ENCODE measurements at regions not wholly inside any gene's neighbourhood (a gene's known extent, or its start where the extent isn't known, plus 50 kb on each side); places are given as distances from the start of the nearest gene placed in this dataset.

DNA sequence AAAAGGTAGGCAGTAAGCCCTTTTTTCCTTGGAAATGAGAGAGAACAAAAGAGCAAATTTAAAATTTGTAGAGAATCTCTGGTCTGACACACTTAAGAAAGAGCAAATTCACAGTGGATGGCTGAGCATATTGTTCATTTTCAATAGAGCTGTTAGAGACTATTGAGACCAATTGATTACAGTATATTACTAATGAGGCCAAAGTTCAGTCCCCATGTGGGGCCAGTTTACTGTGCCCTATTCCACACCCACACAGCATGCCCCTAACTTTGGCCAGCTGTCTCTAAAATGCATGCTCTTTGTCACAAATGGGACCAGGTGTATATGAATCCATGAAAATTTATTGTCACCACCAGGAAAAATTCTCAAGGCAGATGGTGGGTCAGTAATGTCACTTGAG lies 470.5 kb downstream of the PCDH7 start:
- no peak for TF ChIP-seq EZH2phosphoT487 (IDR thresholded peaks at IDR 0.05; ENCODE audit: borderline replicate concordance)
- TF ChIP-seq, protein P1, sequence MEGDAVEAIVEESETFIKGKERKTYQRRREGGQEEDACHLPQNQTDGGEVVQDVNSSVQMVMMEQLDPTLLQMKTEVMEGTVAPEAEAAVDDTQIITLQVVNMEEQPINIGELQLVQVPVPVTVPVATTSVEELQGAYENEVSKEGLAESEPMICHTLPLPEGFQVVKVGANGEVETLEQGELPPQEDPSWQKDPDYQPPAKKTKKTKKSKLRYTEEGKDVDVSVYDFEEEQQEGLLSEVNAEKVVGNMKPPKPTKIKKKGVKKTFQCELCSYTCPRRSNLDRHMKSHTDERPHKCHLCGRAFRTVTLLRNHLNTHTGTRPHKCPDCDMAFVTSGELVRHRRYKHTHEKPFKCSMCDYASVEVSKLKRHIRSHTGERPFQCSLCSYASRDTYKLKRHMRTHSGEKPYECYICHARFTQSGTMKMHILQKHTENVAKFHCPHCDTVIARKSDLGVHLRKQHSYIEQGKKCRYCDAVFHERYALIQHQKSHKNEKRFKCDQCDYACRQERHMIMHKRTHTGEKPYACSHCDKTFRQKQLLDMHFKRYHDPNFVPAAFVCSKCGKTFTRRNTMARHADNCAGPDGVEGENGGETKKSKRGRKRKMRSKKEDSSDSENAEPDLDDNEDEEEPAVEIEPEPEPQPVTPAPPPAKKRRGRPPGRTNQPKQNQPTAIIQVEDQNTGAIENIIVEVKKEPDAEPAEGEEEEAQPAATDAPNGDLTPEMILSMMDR (conservative IDR thresholded peaks at IDR 0.05; ENCODE audit: low read length), result no peak
- Histone ChIP-seq H3K27me3 (ENCODE audit: insufficient read depth, low read length, poor library complexity, severe bottlenecking) (no peaks in the 10 kb centered on the region), H3K79me2 (ENCODE audit: insufficient read depth, low read length) (no peaks in the 10 kb centered on the region), H3K4me2 (ENCODE audit: low read depth, low read length, poor library complexity, severe bottlenecking) (no peak overlapping the region), H3K9me3 (ENCODE audit: insufficient read depth, low read depth, low read length) (peaks cover 4% of the 10 kb centered on the region; the same call in 1 of the 2 replicates), H3K36me3 (ENCODE audit: insufficient read depth, low read length) (no peaks in the 10 kb centered on the region), H3F3A (ENCODE audit: low read depth) (no peaks in the 10 kb centered on the region), H3K9ac (ENCODE audit: low read depth, low read length, poor library complexity, severe bottlenecking) (no peak overlapping the region), H3K9me2 (replicated peaks; ENCODE audit: low read depth, low read length) (no peaks in the 10 kb centered on the region), H3K4me3 (ENCODE audit: low read length, poor library complexity, severe bottlenecking) (no peak overlapping the region), H2AFZ (ENCODE audit: low read length) (no peak overlapping the region), H4K20me1 (ENCODE audit: insufficient read depth, low read length, poor library complexity, severe bottlenecking) (no peaks in the 10 kb centered on the region), H3K4me1 (ENCODE audit: insufficient read depth, low read length, poor library complexity, severe bottlenecking) (no peaks in the 10 kb centered on the region)

DNA sequence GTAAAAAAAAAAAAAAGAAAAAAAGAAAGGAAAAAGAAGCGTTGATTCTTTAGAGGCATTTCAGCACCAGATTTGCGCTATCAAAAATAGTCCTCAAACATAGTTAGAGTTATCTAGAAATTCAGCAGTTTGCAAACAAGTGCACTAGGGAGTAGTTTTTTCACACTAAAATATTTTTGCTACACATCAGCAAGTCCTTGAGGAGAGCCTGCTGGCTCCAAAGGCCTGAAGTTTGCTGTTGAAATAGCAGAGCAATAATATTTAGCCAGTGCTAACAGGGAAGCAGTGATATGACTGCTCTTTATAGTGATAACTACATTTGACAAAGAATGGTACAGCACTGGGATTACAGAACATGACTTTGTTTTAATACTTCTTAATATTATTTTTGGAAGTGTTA lies 472.2 kb downstream of the PCDH7 start:
- Histone ChIP-seq H3K4me2 (ENCODE audit: low read depth, low read length, poor library complexity, severe bottlenecking) (no peak overlapping the region), H3K79me2 (ENCODE audit: insufficient read depth, low read length) (no peaks in the 10 kb centered on the region), H3K4me1 (ENCODE audit: insufficient read depth, low read length, poor library complexity, severe bottlenecking) (no peaks in the 10 kb centered on the region), H3K36me3 (ENCODE audit: insufficient read depth, low read length) (no peaks in the 10 kb centered on the region), H3K9ac (ENCODE audit: low read depth, low read length, poor library complexity, severe bottlenecking) (no peak overlapping the region), H3K4me3 (ENCODE audit: low read length, poor library complexity, severe bottlenecking) (no peak overlapping the region), H3K9me2 (replicated peaks; ENCODE audit: low read depth, low read length) (no peaks in the 10 kb centered on the region), H3K9me3 (ENCODE audit: insufficient read depth, low read depth, low read length) (peaks cover 2% of the 10 kb centered on the region; the same call in 1 of the 2 replicates), H2AFZ (ENCODE audit: low read length) (no peak overlapping the region), H3F3A (ENCODE audit: low read depth) (no peaks in the 10 kb centered on the region), H3K27me3 (ENCODE audit: insufficient read depth, low read length, poor library complexity, severe bottlenecking) (no peaks in the 10 kb centered on the region), H4K20me1 (ENCODE audit: insufficient read depth, low read length, poor library complexity, severe bottlenecking) (no peaks in the 10 kb centered on the region)
- TF ChIP-seq EZH2phosphoT487 (IDR thresholded peaks at IDR 0.05; ENCODE audit: borderline replicate concordance), result no peak
- TF ChIP-seq, protein P1 (conservative IDR thresholded peaks at IDR 0.05; ENCODE audit: low read length), result no peak

DNA sequence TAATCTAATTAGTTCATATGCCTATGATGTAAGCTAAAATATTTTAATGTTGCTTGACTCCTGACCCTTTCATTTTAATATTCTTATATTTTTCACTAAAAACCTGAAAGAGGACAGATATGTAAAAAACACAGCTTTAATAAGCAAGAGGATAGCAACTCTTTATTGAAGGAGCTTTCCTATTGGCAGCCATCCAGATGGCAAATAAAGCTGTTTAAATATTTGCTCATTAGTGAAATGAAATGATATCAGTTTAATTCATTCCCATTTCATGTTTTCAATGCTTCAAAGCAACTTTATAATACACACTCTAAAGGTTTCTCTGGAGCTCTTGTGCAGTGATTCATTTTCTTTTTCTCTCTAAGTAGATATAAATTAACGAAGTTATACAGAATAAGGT lies 473.4 kb downstream of the PCDH7 start:
- Histone ChIP-seq H3K79me2 (ENCODE audit: insufficient read depth, low read length) (no peaks in the 10 kb centered on the region), H3K4me3 (ENCODE audit: low read length, poor library complexity, severe bottlenecking) (no peak overlapping the region), H3K9me3 (ENCODE audit: insufficient read depth, low read depth, low read length) (no peaks in the 10 kb centered on the region; the same call in 1 of the 2 replicates), H3K4me2 (ENCODE audit: low read depth, low read length, poor library complexity, severe bottlenecking) (no peak overlapping the region), H2AFZ (ENCODE audit: low read length) (no peak overlapping the region), H3K9me2 (replicated peaks; ENCODE audit: low read depth, low read length) (no peaks in the 10 kb centered on the region), H3F3A (ENCODE audit: low read depth) (no peaks in the 10 kb centered on the region), H4K20me1 (ENCODE audit: insufficient read depth, low read length, poor library complexity, severe bottlenecking) (no peaks in the 10 kb centered on the region), H3K27me3 (ENCODE audit: insufficient read depth, low read length, poor library complexity, severe bottlenecking) (no peaks in the 10 kb centered on the region), H3K36me3 (ENCODE audit: insufficient read depth, low read length) (no peaks in the 10 kb centered on the region), H3K9ac (ENCODE audit: low read depth, low read length, poor library complexity, severe bottlenecking) (no peak overlapping the region), H3K4me1 (ENCODE audit: insufficient read depth, low read length, poor library complexity, severe bottlenecking) (no peaks in the 10 kb centered on the region)
- TF ChIP-seq, protein P1 (conservative IDR thresholded peaks at IDR 0.05; ENCODE audit: low read length), result no peak
- TF ChIP-seq EZH2phosphoT487 (IDR thresholded peaks at IDR 0.05; ENCODE audit: borderline replicate concordance), result no peak

Measured in Loucy (cell line).